ENCODE measurements at regions not wholly inside any gene's neighbourhood (a gene's known extent, or its start where the extent isn't known, plus 50 kb on each side); places are given as distances from the start of the nearest gene placed in this dataset.

- H2AK5ac ChIP-seq (ENCODE audit: low read depth, low read length): no peak overlapping the region
- H2BK20ac ChIP-seq (ENCODE audit: low read depth, low read length): no peak overlapping the region
- no peak for DNase-seq
- no peak overlapping the region; the same call in 1 of the 2 replicates for H4K5ac ChIP-seq (ENCODE audit: low read depth, low read length)
- no peak overlapping the region for H2BK5ac ChIP-seq (ENCODE audit: low read depth, low read length, poor library complexity, severe bottlenecking)
- ChIA-PET POLR2A (ENCODE audit: unreplicated experiment) (no interaction called here), CTCF (no interaction called here)
- H3K14ac ChIP-seq (replicated peaks; ENCODE audit: low read depth, low read length): no peak overlapping the region
- no peak overlapping the region for H4K8ac ChIP-seq (ENCODE audit: low read depth in 2 of 2, low read length in 2 of 2)
- no peaks in the 10 kb centered on the region for H3K27me3 ChIP-seq (ENCODE audit: control insufficient read depth, insufficient read depth, low read length)
- dilution Hi-C loops (cut with HindIII; ENCODE audit: low sequenced_read_pairs, unreplicated experiment) (no loop called here), intact Hi-C loops (cut with micrococcal nuclease) (no loop called here), in situ Hi-C loops (cut with MboI; ENCODE audit: low sequenced_read_pairs) (no loop called here)
- H3K79me1 ChIP-seq (ENCODE audit: low read depth in 1 of 2, low read length in 2 of 2): no peaks in the 10 kb centered on the region
- H2BK15ac ChIP-seq (ENCODE audit: low read depth, low read length): no peak overlapping the region
- H3K4me3 ChIP-seq (ENCODE audit: insufficient read depth, low read depth, low read length): no peak overlapping the region
- WGBS, 2 experiments (ENCODE audit: extremely low coverage in 2 of 2, insufficient read length in 1 of 2): 80% methylated on average over 1 of the region's 4 CpGs; no CpG with 5 or more reads in 1 of the 2 experiments
- H4K91ac ChIP-seq (ENCODE audit: insufficient read depth, low read depth, low read length): no peak overlapping the region
- H3K27ac ChIP-seq (ENCODE audit: insufficient read depth, low read length): no peak overlapping the region
- no peaks in the 10 kb centered on the region for H3K9me3 ChIP-seq (ENCODE audit: control insufficient read depth, insufficient read depth, low read length)
- no peak overlapping the region for H3K23ac ChIP-seq (ENCODE audit: low read depth, low read length)
- no peak overlapping the region for H2BK120ac ChIP-seq (ENCODE audit: low read depth, low read length)
- H3K18ac ChIP-seq (ENCODE audit: low read depth, low read length): no peak overlapping the region
- H3K9me1 ChIP-seq (ENCODE audit: insufficient read depth, low read length): peaks cover 2% of the 10 kb centered on the region; the same call in 1 of the 2 replicates
- H3K56ac ChIP-seq (ENCODE audit: extremely low read depth, insufficient read depth, low read length): no peak overlapping the region
- H4K20me1 ChIP-seq (ENCODE audit: insufficient read depth, low read length): no peaks in the 10 kb centered on the region
- ATAC-seq (ENCODE audit: low read depth): no peak
- H2AK9ac ChIP-seq (replicated peaks; ENCODE audit: low read depth, low read length, poor library complexity): no peak overlapping the region
- H3K4me2 ChIP-seq (ENCODE audit: low read depth, low read length): no peak overlapping the region
- H2AFZ ChIP-seq (replicated peaks; ENCODE audit: low read length, poor library complexity): no peak overlapping the region
- TF ChIP-seq MAZ (IDR thresholded peaks at IDR 0.05; ENCODE audit: borderline replicate concordance, low read depth, low read length): no peak
- no peak for TF ChIP-seq MAFK (IDR thresholded peaks at IDR 0.05; ENCODE audit: low read depth, low read length)
- TF ChIP-seq SMC3 (IDR thresholded peaks at IDR 0.05; ENCODE audit: low read depth, low read length): no peak
- TF ChIP-seq FOS (IDR thresholded peaks at IDR 0.05; ENCODE audit: low read depth, low read length): no peak
- TF ChIP-seq NFE2L2 (IDR thresholded peaks at IDR 0.05; ENCODE audit: low read depth, low read length): no peak
- no peak for TF ChIP-seq MXI1 (IDR thresholded peaks at IDR 0.05; ENCODE audit: borderline replicate concordance, low read depth, low read length)
- TF ChIP-seq RFX5 (IDR thresholded peaks at IDR 0.05; ENCODE audit: low read depth, low read length): no peak
- no peak for TF ChIP-seq CHD1 (IDR thresholded peaks at IDR 0.05; ENCODE audit: low read depth, low read length)
- TF ChIP-seq, protein P1, sequence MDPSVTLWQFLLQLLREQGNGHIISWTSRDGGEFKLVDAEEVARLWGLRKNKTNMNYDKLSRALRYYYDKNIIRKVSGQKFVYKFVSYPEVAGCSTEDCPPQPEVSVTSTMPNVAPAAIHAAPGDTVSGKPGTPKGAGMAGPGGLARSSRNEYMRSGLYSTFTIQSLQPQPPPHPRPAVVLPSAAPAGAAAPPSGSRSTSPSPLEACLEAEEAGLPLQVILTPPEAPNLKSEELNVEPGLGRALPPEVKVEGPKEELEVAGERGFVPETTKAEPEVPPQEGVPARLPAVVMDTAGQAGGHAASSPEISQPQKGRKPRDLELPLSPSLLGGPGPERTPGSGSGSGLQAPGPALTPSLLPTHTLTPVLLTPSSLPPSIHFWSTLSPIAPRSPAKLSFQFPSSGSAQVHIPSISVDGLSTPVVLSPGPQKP (IDR thresholded peaks at IDR 0.05; ENCODE audit: borderline replicate concordance, low read depth, low read length): no peak
- no peak for TF ChIP-seq USF2 (IDR thresholded peaks at IDR 0.05; ENCODE audit: low read depth, low read length)
- TF ChIP-seq RCOR1 (IDR thresholded peaks at IDR 0.05; ENCODE audit: insufficient replicate concordance, low read length): no peak
- no peak overlapping the region for H3K4ac ChIP-seq (ENCODE audit: low read depth, low read length)
- H3K9ac ChIP-seq (ENCODE audit: low read depth, low read length): no peak overlapping the region
- H3K4me1 ChIP-seq (ENCODE audit: control insufficient read depth, insufficient read depth, low read length): 0 out of 2 replicates have a peak, but pooled peaks cover 2% of the 10 kb centered on the region
- H3K36me3 ChIP-seq (ENCODE audit: control insufficient read depth, insufficient read depth, low read length): no peaks in the 10 kb centered on the region
- BruUV-seq (replicated peaks): no TSS peak
Measured at GRCh38 chr1:178659789-178660208, 65.2 kb upstream of the RALGPS2 start.
